ENCODE measurements at regions not wholly inside any gene's neighbourhood (a gene's known extent, or its start where the extent isn't known, plus 50 kb on each side); places are given as distances from the start of the nearest gene placed in this dataset.

DNA sequence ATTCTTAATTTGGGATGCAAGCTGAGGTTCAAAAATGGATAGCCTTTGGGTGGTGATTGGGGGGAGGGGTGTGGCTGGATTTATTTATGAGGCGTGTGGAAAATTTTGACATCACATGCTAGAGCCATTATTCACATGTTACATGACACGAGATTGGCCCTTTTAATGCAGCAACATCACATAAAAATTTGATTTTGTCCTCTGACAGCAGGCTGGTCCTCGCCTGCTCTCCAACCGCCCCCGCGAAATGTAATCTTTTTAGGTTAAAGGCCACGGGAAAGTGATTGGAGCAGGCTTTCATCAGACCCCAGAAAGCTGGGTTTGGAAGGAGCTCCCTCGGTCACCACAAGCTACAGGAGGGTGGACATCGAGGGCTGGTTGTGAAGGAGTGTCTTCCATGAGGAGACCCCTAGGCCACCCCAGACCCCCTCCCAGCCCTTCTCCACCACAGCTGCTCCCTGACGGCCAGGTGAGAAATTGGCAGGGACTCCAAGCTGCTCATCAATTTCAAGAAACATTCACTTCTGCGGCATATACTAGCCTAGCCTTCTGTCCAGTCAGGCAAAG, 502.7 kb upstream of the PSMD7 start:
- Mint-ChIP-seq H3K36me3 (ENCODE audit: low read depth) (no peaks in the 10 kb centered on the region), H3K4me1 (no peaks in the 10 kb centered on the region), H3K27me3 (ENCODE audit: insufficient read depth) (peaks cover 1% of the 10 kb centered on the region), H3K9me3 (no peaks in the 10 kb centered on the region), H3K27ac (no peak overlapping the region), H3K4me3 (no peak overlapping the region)
- Histone ChIP-seq H3K4me3 (ENCODE audit: low read length) (no peak overlapping the region), H3K36me3 (ENCODE audit: control insufficient read depth, insufficient read depth, low read length) (no peaks in the 10 kb centered on the region), H3K4me1 (ENCODE audit: control insufficient read depth, insufficient read depth, low read length) (no peaks in the 10 kb centered on the region), H3K9ac (ENCODE audit: extremely low read depth, low read length, poor library complexity, severe bottlenecking) (no peak overlapping the region), H3K9me3 (ENCODE audit: control insufficient read depth, low read length) (no peaks in the 10 kb centered on the region), H3K27ac (ENCODE audit: low read depth, low read length) (no peak overlapping the region), H3K27me3 (ENCODE audit: control insufficient read depth, insufficient read depth, low read length, poor library complexity, severe bottlenecking) (no peaks in the 10 kb centered on the region)
- 87 to 90% methylated on average over 8 to 11 of the region's 11 CpGs for WGBS, 2 experiments (ENCODE audit: insufficient coverage in 1 of 2, insufficient read length in 1 of 2)
- TF ChIP-seq, protein P1, sequence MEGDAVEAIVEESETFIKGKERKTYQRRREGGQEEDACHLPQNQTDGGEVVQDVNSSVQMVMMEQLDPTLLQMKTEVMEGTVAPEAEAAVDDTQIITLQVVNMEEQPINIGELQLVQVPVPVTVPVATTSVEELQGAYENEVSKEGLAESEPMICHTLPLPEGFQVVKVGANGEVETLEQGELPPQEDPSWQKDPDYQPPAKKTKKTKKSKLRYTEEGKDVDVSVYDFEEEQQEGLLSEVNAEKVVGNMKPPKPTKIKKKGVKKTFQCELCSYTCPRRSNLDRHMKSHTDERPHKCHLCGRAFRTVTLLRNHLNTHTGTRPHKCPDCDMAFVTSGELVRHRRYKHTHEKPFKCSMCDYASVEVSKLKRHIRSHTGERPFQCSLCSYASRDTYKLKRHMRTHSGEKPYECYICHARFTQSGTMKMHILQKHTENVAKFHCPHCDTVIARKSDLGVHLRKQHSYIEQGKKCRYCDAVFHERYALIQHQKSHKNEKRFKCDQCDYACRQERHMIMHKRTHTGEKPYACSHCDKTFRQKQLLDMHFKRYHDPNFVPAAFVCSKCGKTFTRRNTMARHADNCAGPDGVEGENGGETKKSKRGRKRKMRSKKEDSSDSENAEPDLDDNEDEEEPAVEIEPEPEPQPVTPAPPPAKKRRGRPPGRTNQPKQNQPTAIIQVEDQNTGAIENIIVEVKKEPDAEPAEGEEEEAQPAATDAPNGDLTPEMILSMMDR (conservative IDR thresholded peaks at IDR 0.05) = no peak
- no peak for DNase-seq

DNA sequence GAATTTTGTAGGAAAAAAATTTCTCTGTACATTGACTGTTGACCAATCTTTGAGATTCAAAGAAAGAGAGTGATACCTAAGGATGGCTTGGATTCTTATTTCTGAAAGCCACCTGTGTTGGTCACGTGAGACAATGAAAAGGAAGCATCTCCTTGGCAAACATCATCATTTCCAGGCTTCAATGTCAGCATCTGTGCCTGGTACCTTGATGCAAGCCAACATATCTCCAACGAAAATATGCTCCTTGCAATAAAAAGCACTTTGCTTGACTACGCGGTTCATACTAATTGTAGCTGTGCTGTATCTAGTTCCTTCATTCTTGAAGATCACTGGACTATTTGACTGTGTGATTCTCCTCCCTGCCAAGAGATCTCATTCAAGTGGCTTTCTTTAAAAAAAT, 503.4 kb upstream of the PSMD7 start:
- Histone ChIP-seq H3K9ac (ENCODE audit: extremely low read depth, low read length, poor library complexity, severe bottlenecking) (no peak overlapping the region), H3K4me3 (ENCODE audit: low read length) (no peak overlapping the region), H3K27me3 (ENCODE audit: control insufficient read depth, insufficient read depth, low read length, poor library complexity, severe bottlenecking) (no peaks in the 10 kb centered on the region), H3K9me3 (ENCODE audit: control insufficient read depth, low read length) (no peaks in the 10 kb centered on the region), H3K36me3 (ENCODE audit: control insufficient read depth, insufficient read depth, low read length) (no peaks in the 10 kb centered on the region), H3K27ac (ENCODE audit: low read depth, low read length) (no peak overlapping the region), H3K4me1 (ENCODE audit: control insufficient read depth, insufficient read depth, low read length) (no peaks in the 10 kb centered on the region)
- WGBS, 2 experiments (ENCODE audit: insufficient coverage in 1 of 2, insufficient read length in 1 of 2) = 88 to 98% methylated on average over 4 of the region's 4 CpGs
- Mint-ChIP-seq H3K4me1 (no peaks in the 10 kb centered on the region), H3K36me3 (ENCODE audit: low read depth) (no peaks in the 10 kb centered on the region), H3K27me3 (ENCODE audit: insufficient read depth) (peaks cover 1% of the 10 kb centered on the region), H3K9me3 (no peaks in the 10 kb centered on the region), H3K27ac (no peak overlapping the region), H3K4me3 (no peak overlapping the region)
- DNase-seq = no peak
- TF ChIP-seq, protein P1 (conservative IDR thresholded peaks at IDR 0.05) = no peak

DNA sequence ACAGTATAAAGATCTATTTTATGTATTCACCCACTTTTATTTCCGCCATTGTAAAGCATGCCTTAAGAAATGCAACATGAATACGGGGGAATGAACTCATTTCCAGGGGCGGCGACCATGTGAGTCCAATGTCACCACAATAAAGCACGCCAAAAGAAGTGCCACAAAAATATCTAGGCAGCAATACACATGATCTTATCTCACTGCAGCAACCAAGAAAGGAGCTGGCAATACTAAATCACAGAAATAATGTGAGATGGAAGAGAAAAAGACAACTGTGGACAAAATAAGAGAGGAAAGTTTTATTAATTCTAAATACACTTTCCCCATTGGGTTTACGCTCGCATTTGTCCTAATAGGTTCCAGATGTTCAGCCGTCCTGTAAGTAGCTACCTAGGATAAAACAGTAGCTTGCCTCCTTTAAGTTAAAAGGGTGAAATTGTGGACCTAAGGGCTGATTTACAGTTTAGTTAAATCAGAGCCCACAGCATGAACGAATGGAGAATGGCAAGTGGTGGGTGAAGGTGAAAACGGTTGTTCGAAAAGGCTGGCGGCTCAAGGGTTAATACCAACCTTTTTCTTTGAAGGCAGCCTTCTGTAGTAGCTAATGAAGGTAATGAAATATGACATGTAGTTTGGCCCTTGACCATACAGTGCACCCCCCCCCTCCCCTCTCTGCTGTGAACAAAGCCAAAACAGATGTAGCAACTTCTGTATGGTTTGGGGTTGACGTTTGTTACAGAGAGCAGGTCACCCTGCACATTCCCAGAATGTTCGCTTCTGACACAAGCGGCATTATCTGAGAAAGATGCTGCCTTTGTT, 504.2 kb upstream of the PSMD7 start:
- TF ChIP-seq, protein P1 (conservative IDR thresholded peaks at IDR 0.05) = no peak
- H3K27me3 Mint-ChIP-seq (ENCODE audit: insufficient read depth) = no peaks in the 10 kb centered on the region
- H3K27ac Mint-ChIP-seq = no peak overlapping the region
- H3K9me3 Mint-ChIP-seq = no peaks in the 10 kb centered on the region
- Histone ChIP-seq H3K4me3 (ENCODE audit: low read length) (no peak overlapping the region), H3K27me3 (ENCODE audit: control insufficient read depth, insufficient read depth, low read length, poor library complexity, severe bottlenecking) (no peaks in the 10 kb centered on the region), H3K9me3 (ENCODE audit: control insufficient read depth, low read length) (no peaks in the 10 kb centered on the region), H3K36me3 (ENCODE audit: control insufficient read depth, insufficient read depth, low read length) (no peaks in the 10 kb centered on the region), H3K27ac (ENCODE audit: low read depth, low read length) (no peak overlapping the region), H3K4me1 (ENCODE audit: control insufficient read depth, insufficient read depth, low read length) (no peaks in the 10 kb centered on the region), H3K9ac (ENCODE audit: extremely low read depth, low read length, poor library complexity, severe bottlenecking) (no peak overlapping the region)
- no peak for DNase-seq
- H3K4me3 Mint-ChIP-seq = no peak overlapping the region
- WGBS, 2 experiments (ENCODE audit: insufficient coverage in 1 of 2, insufficient read length in 1 of 2) = 81 to 84% methylated on average over 7 to 15 of the region's 15 CpGs
- no peaks in the 10 kb centered on the region for H3K36me3 Mint-ChIP-seq (ENCODE audit: low read depth)
- H3K4me1 Mint-ChIP-seq = no peaks in the 10 kb centered on the region

All from endodermal cell (in vitro differentiated cells).